GM12878 (cell line): ENCODE measurements at regions not wholly inside any gene's neighbourhood (a gene's known extent, or its start where the extent isn't known, plus 50 kb on each side); places are given as distances from the start of the nearest gene placed in this dataset.

ENCODE experiments used
- CHD2 ChIP-seq: IDR thresholded peaks from 2 replicates; pipeline ENCODE4 v1.6.1; 2011; ENCODE audit warnings: low read depth, low read length, improper control_type of control experiment, borderline replicate concordance
- MYC ChIP-seq: IDR thresholded peaks from 2 replicates; pipeline ENCODE4 v1.6.1; 2011; ENCODE audit warnings: mild to moderate bottlenecking, low read length, moderate library complexity, inconsistent platforms; ENCODE audit not compliant: insufficient read depth, insufficient replicate concordance, insufficient read length, severe bottlenecking
- ZSCAN29 ChIP-seq: fragments of 450-650 bp; IDR thresholded peaks from 2 replicates; pipeline ENCODE4 v1.6.1; 2017; ENCODE audit warnings: mild to moderate bottlenecking, moderate library complexity

DNA sequence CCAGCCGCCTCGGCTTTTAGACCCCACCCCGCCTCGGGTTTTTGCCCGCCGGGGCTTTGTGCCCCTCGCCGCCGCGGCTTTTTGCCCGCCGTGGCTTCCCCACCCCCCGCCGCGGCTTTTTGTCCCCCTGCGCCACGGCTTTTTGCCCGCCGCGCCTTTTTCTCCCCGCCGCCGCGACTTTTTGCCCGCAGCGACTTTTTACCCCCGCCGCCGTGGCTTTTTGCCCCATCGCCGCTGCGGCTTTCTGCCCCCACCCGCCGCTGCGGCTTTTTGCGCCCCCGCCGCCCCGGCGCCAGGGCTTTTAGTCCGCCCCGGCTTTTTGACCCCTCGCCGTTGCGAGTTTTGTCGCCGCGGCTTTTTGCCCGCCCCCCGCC is 474.4 kb downstream of the FAM72C start:
- TF ChIP-seq MYC (no peak), CHD2 (no peak), ZSCAN29 (no peak)
